HCT116 (cell line): ENCODE measurements at regions not wholly inside any gene's neighbourhood (a gene's known extent, or its start where the extent isn't known, plus 50 kb on each side); places are given as distances from the start of the nearest gene placed in this dataset.

Experiments
- ATAC-seq: fragments of 200-7000 bp; cut with Tn5 transposase; 2 replicates; pipeline ENCODE4 v1.9.1; 2020; ENCODE audit warnings: mild to moderate bottlenecking, moderate library complexity
- BruUV-seq: library from RNA; stranded (reverse); fragments of 400-500 nt; replicated peaks from 2 replicates; lab custom pipeline; 2021; lab: Mats Ljungman, UMichigan
- CTCF ChIA-PET: fragments of 300-600 bp; sonication (Branson Sonifier 250); formaldehyde crosslinking; loops from one replicate; lab custom pipeline; 2021; ENCODE audit warnings: antibody characterized with exemption; lab: Charles Lee
- POLR2A ChIA-PET: fragments of 300-600, 350-600 bp; sonication (Branson Sonifier 250); formaldehyde crosslinking; loops from one replicate; lab custom pipeline; 2021; ENCODE audit warnings: antibody characterized with exemption; lab: Charles Lee
- RAD21 ChIA-PET, 2 experiments: fragments of 300-600 bp; sonication (Branson Sonifier 250); formaldehyde crosslinking; loops; one replicate each; lab custom pipeline; 2023; ENCODE audit warnings: low total read pairs in 2 of 2; ENCODE audit not compliant: uncharacterized antibody in 2 of 2, unreplicated experiment in 2 of 2, low non-redundant PET in 1 of 2; lab: Charles Lee
- DNase-seq: peaks from one replicate; pipeline ENCODE4 v3.0.0-alpha.2; 2010; ENCODE audit warnings: low read depth, low spot score
- H2AFZ ChIP-seq: fragments of 200-600 bp; shearing (Covaris generic), sonication (generic); 2 replicates; pipeline ENCODE4 v1.6.1; 2017; ENCODE audit warnings: low read depth, mixed run types, mixed read lengths, antibody characterized with exemption, low read length; ENCODE audit not compliant: poor library complexity, severe bottlenecking
- H3K27ac ChIP-seq: 2 replicates; pipeline ENCODE4 v1.5.1; 2012; ENCODE audit warnings: low read depth, low read length
- H3K27me3 ChIP-seq: fragments of 200-600 bp; sonication (generic); 2 replicates; pipeline ENCODE4 v1.6.1; 2016; ENCODE audit warnings: mixed run types, low read length, mixed read lengths; ENCODE audit not compliant: insufficient read depth
- H3K36me3 ChIP-seq, 2 experiments: fragments of 200-500 bp in 1 of 2; fragments of 200-600 bp in 1 of 2; sonication (Bioruptor generic) in 1 of 2; sonication (generic) in 1 of 2; 2 replicates each; pipeline versions ENCODE4 v1.5.1 to v1.6.1; 2014 to 2016; ENCODE audit warnings: low read length in 2 of 2, inconsistent platforms in 1 of 2, mixed read lengths in 1 of 2, mixed run types in 1 of 2; ENCODE audit not compliant: insufficient read depth in 2 of 2, control insufficient read depth in 1 of 2
- H3K4me1 ChIP-seq, 2 experiments: fragments of 200-600 bp in 1 of 2; sonication (generic) in 1 of 2; 2 replicates each; pipeline versions ENCODE4 v1.5.1 to v1.6.1; 2012 to 2017; ENCODE audit warnings: low read length in 2 of 2, inconsistent platforms in 1 of 2, mild to moderate bottlenecking in 1 of 2, mixed read lengths in 1 of 2, mixed run types in 1 of 2, moderate library complexity in 1 of 2; ENCODE audit not compliant: insufficient read depth in 2 of 2, control insufficient read depth in 1 of 2
- H3K4me2 ChIP-seq: fragments of 200-600 bp; sonication (generic); 2 replicates; pipeline ENCODE4 v1.6.1; 2017; ENCODE audit warnings: mixed run types, low read length, mixed read lengths
- H3K4me3 ChIP-seq, 2 experiments: fragments of 200-600 bp in 1 of 2; sonication (generic) in 1 of 2; replicated peaks in 1 of 2; 2 replicates each; pipeline ENCODE4 v1.5.1; 2011 to 2016; ENCODE audit warnings: low read length in 2 of 2, control low read depth in 1 of 2, low read depth in 1 of 2, mild to moderate bottlenecking in 1 of 2, mixed read lengths in 1 of 2, mixed run types in 1 of 2
- H3K79me2 ChIP-seq: fragments of 200-600 bp; sonication (generic); 2 replicates; pipeline ENCODE4 v1.6.1; 2017; ENCODE audit warnings: mild to moderate bottlenecking, mixed run types, low read length, moderate library complexity, mixed read lengths; ENCODE audit not compliant: insufficient read depth
- H3K9ac ChIP-seq: fragments of 200-600 bp; sonication (generic); 2 replicates; pipeline ENCODE4 v1.6.1; 2016; ENCODE audit warnings: low read length, mixed read lengths
- H3K9me2 ChIP-seq: fragments of 200-600 bp; sonication (generic), shearing (Covaris generic); 2 replicates; pipeline ENCODE4 v1.6.1; 2017; ENCODE audit warnings: mixed run types, mild to moderate bottlenecking, moderate library complexity; ENCODE audit not compliant: insufficient read depth
- H3K9me3 ChIP-seq, 2 experiments: fragments of 200-500 bp in 1 of 2; fragments of 200-600 bp in 1 of 2; sonication (Bioruptor generic) in 1 of 2; sonication (generic) in 1 of 2; 2 replicates each; pipeline ENCODE4 v1.6.1; 2014 to 2017; ENCODE audit warnings: low read length in 2 of 2, mixed read lengths in 2 of 2, inconsistent platforms in 1 of 2, low read depth in 1 of 2, mild to moderate bottlenecking in 1 of 2, mixed run types in 1 of 2, moderate library complexity in 1 of 2; ENCODE audit not compliant: control insufficient read depth in 1 of 2, insufficient read depth in 1 of 2
- H4K20me1 ChIP-seq: fragments of 200-600 bp; sonication (generic), shearing (Covaris generic); 2 replicates; pipeline ENCODE4 v1.6.1; 2017; ENCODE audit warnings: mixed run types, mild to moderate bottlenecking, moderate library complexity; ENCODE audit not compliant: insufficient read depth
- CBX3 ChIP-seq: IDR thresholded peaks from 2 replicates; pipeline ENCODE4 v1.6.1; 2012; ENCODE audit warnings: low read depth
- EGR1 ChIP-seq: IDR thresholded peaks from 2 replicates; pipeline ENCODE4 v1.6.1; 2012; ENCODE audit warnings: low read depth
- ELF1 ChIP-seq: IDR thresholded peaks from 2 replicates; pipeline ENCODE4 v1.6.1; 2012; ENCODE audit warnings: low read depth, borderline replicate concordance
- EZH2phosphoT487 ChIP-seq: fragments of 200-600 bp; IDR thresholded peaks from 2 replicates; pipeline ENCODE4 v1.6.1; 2018; ENCODE audit warnings: antibody characterized with exemption, borderline replicate concordance
- JUND ChIP-seq: IDR thresholded peaks from 2 replicates; pipeline ENCODE4 v1.6.1; 2012
- POLR2A ChIP-seq: IDR thresholded peaks from 2 replicates; pipeline ENCODE4 v1.7.0; 2011; ENCODE audit warnings: borderline replicate concordance; ENCODE audit not compliant: insufficient read depth, insufficient read length; ENCODE audit errors: extremely low read depth
- POLR2AphosphoS5 ChIP-seq: IDR thresholded peaks from 2 replicates; pipeline ENCODE4 v1.6.1; 2011; ENCODE audit warnings: mild to moderate bottlenecking, low read depth, low read length, moderate library complexity
- RAD21 ChIP-seq: IDR thresholded peaks from 2 replicates; pipeline ENCODE4 v1.6.1; 2012; ENCODE audit warnings: low read depth, mild to moderate bottlenecking
- SIN3A ChIP-seq: IDR thresholded peaks from 2 replicates; pipeline ENCODE4 v1.6.1; 2012; ENCODE audit warnings: low read depth
- SP1 ChIP-seq: IDR thresholded peaks from 2 replicates; pipeline ENCODE4 v1.6.1; 2012; ENCODE audit warnings: low read depth
- SRF ChIP-seq: IDR thresholded peaks from 2 replicates; pipeline ENCODE4 v1.6.1; 2012; ENCODE audit warnings: low read depth
- YY1 ChIP-seq: IDR thresholded peaks from 2 replicates; pipeline ENCODE4 v1.6.1; 2011; ENCODE audit warnings: low read length, low read depth, moderate library complexity, mild to moderate bottlenecking; ENCODE audit not compliant: insufficient replicate concordance; ENCODE audit errors: extremely low read depth
- ZFX ChIP-seq: fragments of 450-650 bp; IDR thresholded peaks from 2 replicates; pipeline ENCODE4 v1.6.1; 2017
- ZNF274 ChIP-seq: fragments of 200-500 bp; sonication (Bioruptor generic); IDR thresholded peaks from 2 replicates; pipeline ENCODE4 v1.6.1; 2014; ENCODE audit warnings: mild to moderate bottlenecking, low read depth, low read length, inconsistent platforms
- intact Hi-C: fragments of 100-400 bp; cut with micrococcal nuclease; formaldehyde crosslinking; loops from 2 replicates; pipeline ENCODE4 v1.10.0; 2022
- TF ChIP-seq, protein P1 (sequence below): IDR thresholded peaks from 2 replicates; pipeline ENCODE4 v1.6.1; 2012

DNA sequence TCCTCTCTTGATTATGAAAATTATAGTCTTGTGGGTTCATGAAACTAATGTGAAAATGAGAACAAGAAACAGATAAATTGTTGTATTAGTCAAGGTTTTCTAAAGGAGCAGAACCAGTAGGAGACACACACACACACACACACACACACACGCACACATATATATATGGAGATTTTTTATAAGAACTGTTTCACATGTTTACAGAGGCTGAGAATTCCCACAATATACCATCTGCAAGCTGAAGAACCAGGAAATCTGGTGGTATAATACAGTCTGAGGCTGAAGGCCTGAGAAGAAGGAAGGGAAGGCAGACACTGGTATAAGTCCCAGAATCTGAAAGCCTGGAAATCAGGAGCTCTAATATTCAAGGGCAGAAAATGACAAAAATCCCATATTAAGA lies 70.9 kb upstream of the RGS18 start:
- intact Hi-C loops, result no loop called here
- CTCF ChIA-PET, result no interaction called here
- no peaks in the 10 kb centered on the region for H4K20me1 ChIP-seq

DNA sequence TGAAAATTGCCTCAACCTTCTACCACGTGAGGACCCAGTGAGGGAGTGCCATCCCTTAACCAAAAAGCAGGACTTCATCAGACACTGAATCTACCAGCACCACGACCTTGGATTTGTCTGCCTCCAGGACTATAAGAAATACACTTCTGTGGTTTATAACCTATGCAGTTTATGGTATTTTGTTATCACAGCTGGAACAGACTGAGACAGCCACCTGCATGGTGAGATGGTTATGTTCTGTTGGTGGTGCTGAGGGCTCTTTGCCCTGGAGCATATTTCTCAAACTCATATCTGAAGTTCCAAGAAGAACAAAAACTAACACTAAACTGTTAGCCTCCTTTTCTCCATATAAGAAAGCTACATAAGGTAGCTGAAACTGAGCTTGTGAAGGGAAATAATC lies 69.8 kb upstream of the RGS18 start:
- H3K27ac ChIP-seq, result no peak overlapping the region
- no peaks in the 10 kb centered on the region for H3K36me3 ChIP-seq
- H4K20me1 ChIP-seq, result no peaks in the 10 kb centered on the region
- RAD21 ChIA-PET, result no interaction called here
- no peak overlapping the region for H2AFZ ChIP-seq
- H3K79me2 ChIP-seq, result no peaks in the 10 kb centered on the region
- ATAC-seq (no peak), DNase-seq (no peak)
- no peak overlapping the region for H3K4me3 ChIP-seq
- no peaks in the 10 kb centered on the region for H3K4me1 ChIP-seq
- POLR2A ChIA-PET, result no interaction called here
- TF ChIP-seq SIN3A, result no peak
- no peak for TF ChIP-seq POLR2A
- no peak for TF ChIP-seq SRF
- TF ChIP-seq ELF1, result no peak
- no peak for TF ChIP-seq ZNF274
- TF ChIP-seq YY1, result no peak
- TF ChIP-seq POLR2AphosphoS5, result no peak
- no peak for TF ChIP-seq SP1
- no peak for TF ChIP-seq EZH2phosphoT487
- TF ChIP-seq, protein P1, sequence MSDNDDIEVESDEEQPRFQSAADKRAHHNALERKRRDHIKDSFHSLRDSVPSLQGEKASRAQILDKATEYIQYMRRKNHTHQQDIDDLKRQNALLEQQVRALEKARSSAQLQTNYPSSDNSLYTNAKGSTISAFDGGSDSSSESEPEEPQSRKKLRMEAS, result no peak
- TF ChIP-seq JUND, result no peak
- no peak for TF ChIP-seq EGR1
- no peak for TF ChIP-seq CBX3
- no peak for TF ChIP-seq ZFX
- no peaks in the 10 kb centered on the region for H3K27me3 ChIP-seq
- H3K4me2 ChIP-seq, result no peak overlapping the region
- H3K9me2 ChIP-seq, result no peaks in the 10 kb centered on the region
- CTCF ChIA-PET, result no interaction called here
- no peak overlapping the region for H3K9ac ChIP-seq
- H3K9me3 ChIP-seq, result no peaks in the 10 kb centered on the region
- BruUV-seq, result no TSS peak
- intact Hi-C loops, result no loop called here

More for the DNA sequence above, 70.9 kb upstream of the RGS18 start:
- H3K27ac ChIP-seq, result no peak overlapping the region
- H3K4me2 ChIP-seq, result no peak overlapping the region
- H2AFZ ChIP-seq, result no peak overlapping the region
- TF ChIP-seq, protein P1, result no peak
- TF ChIP-seq RAD21, result no peak
- no peak overlapping the region for H3K4me3 ChIP-seq
- RAD21 ChIA-PET, result no interaction called here
- H3K79me2 ChIP-seq, result no peaks in the 10 kb centered on the region
- no TSS peak for BruUV-seq
- H3K9ac ChIP-seq, result no peak overlapping the region
- no peaks in the 10 kb centered on the region for H3K9me3 ChIP-seq
- POLR2A ChIA-PET, result no interaction called here
- no peaks in the 10 kb centered on the region for H3K36me3 ChIP-seq
- ATAC-seq (no peak), DNase-seq (no peak)
- H3K27me3 ChIP-seq, result no peaks in the 10 kb centered on the region
- no peaks in the 10 kb centered on the region for H3K9me2 ChIP-seq
- no peaks in the 10 kb centered on the region for H3K4me1 ChIP-seq
